ENCODE measurements at regions not wholly inside any gene's neighbourhood (a gene's known extent, or its start where the extent isn't known, plus 50 kb on each side); places are given as distances from the start of the nearest gene placed in this dataset.

- TF ChIP-seq CTCF (IDR thresholded peaks at IDR 0.05; ENCODE audit: control extremely low read depth, extremely low read depth, low read depth, missing control alignments) = no peak
- ChIA-PET POLR2A (no interaction called here), CTCF (interaction anchor here (0.8 kb wide), 1 partner anchor 10 kb away, joined by 3 read pairs; no protein-coding TSS in a partner anchor)
- DNase-seq (ENCODE audit: extremely low spot score) = no peak
These were observed 371.6 kb upstream of the CHST9 start for GRCh38 chr18:27556741-27557140.

- no peak for TF ChIP-seq CTCF (IDR thresholded peaks at IDR 0.05; ENCODE audit: control extremely low read depth, extremely low read depth, low read depth, missing control alignments)
- CTCF ChIA-PET = interaction anchor here (1.1 kb wide), 1 partner anchor 26 kb away, joined by 3 read pairs; no protein-coding TSS in a partner anchor
- POLR2A ChIA-PET = no interaction called here
- no peak for DNase-seq (ENCODE audit: extremely low spot score)
These were observed 364.4 kb upstream of the CHST9 start for GRCh38 chr18:27549335-27550039.

- TF ChIP-seq CTCF (IDR thresholded peaks at IDR 0.05; ENCODE audit: control extremely low read depth, extremely low read depth, low read depth, missing control alignments) = no peak
- no peak for DNase-seq (ENCODE audit: extremely low spot score)
- ChIA-PET POLR2A (no interaction called here), CTCF (interaction anchor here (1.4 kb wide), 1 partner anchor 9 kb away, joined by 3 read pairs; no protein-coding TSS in a partner anchor)
These were observed 361.9 kb upstream of the CHST9 start for GRCh38 chr18:27546991-27547390.

- ChIA-PET POLR2A (no interaction called here), CTCF (interaction anchor here (1.3 kb wide), 1 partner anchor 18 kb away, joined by 3 read pairs; no protein-coding TSS in a partner anchor)
- TF ChIP-seq CTCF (IDR thresholded peaks at IDR 0.05; ENCODE audit: control extremely low read depth, extremely low read depth, low read depth, missing control alignments) = no peak
- no peak for DNase-seq (ENCODE audit: extremely low spot score)
These were observed 359.1 kb upstream of the CHST9 start for GRCh38 chr18:27544206-27544605.

- ChIA-PET POLR2A (no interaction called here), CTCF (no interaction called here)
- TF ChIP-seq CTCF (IDR thresholded peaks at IDR 0.05; ENCODE audit: control extremely low read depth, extremely low read depth, low read depth, missing control alignments) = no peak
- no peak for DNase-seq (ENCODE audit: extremely low spot score)
These were observed 356.2 kb upstream of the CHST9 start for GRCh38 chr18:27541293-27541692.

GRCh38 chr18:27540111-27540510, 355.0 kb upstream of the CHST9 start:
- no peak for TF ChIP-seq CTCF (IDR thresholded peaks at IDR 0.05; ENCODE audit: control extremely low read depth, extremely low read depth, low read depth, missing control alignments)
- CTCF ChIA-PET = interaction anchor here (0.8 kb wide), 1 partner anchor 11 kb away, joined by 3 read pairs; no protein-coding TSS in a partner anchor
- POLR2A ChIA-PET = no interaction called here
- DNase-seq (ENCODE audit: extremely low spot score) = no peak

Measured in GM10248 (cell line).